ENCODE measurements at regions not wholly inside any gene's neighbourhood (a gene's known extent, or its start where the extent isn't known, plus 50 kb on each side); places are given as distances from the start of the nearest gene placed in this dataset.

DNA sequence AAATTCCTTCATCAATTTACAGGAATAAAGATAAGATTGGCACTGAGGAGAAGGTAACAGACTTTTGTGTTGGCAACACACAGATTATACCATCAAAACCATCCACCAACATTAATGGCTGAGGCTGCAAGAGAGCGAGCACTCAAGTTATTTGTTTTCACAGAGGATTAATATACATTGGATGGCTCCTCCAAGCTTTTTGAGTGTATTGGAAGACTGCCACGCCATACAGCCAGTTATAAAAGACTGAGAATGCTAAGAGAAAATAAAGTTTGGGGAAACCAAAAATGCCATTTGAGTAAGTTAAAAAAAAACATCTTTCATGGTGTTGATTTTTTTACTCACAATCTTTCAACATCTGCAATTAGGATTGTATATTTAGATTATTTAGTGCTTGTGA lies 973.8 kb upstream of the SLC35B3 start:
- TF ChIP-seq, protein P1, sequence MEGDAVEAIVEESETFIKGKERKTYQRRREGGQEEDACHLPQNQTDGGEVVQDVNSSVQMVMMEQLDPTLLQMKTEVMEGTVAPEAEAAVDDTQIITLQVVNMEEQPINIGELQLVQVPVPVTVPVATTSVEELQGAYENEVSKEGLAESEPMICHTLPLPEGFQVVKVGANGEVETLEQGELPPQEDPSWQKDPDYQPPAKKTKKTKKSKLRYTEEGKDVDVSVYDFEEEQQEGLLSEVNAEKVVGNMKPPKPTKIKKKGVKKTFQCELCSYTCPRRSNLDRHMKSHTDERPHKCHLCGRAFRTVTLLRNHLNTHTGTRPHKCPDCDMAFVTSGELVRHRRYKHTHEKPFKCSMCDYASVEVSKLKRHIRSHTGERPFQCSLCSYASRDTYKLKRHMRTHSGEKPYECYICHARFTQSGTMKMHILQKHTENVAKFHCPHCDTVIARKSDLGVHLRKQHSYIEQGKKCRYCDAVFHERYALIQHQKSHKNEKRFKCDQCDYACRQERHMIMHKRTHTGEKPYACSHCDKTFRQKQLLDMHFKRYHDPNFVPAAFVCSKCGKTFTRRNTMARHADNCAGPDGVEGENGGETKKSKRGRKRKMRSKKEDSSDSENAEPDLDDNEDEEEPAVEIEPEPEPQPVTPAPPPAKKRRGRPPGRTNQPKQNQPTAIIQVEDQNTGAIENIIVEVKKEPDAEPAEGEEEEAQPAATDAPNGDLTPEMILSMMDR (IDR thresholded peaks at IDR 0.05 in 8 of 11, conservative IDR thresholded peaks at IDR 0.05 in 3 of 11) = no peak
- TF ChIP-seq POLR2AphosphoS5 (IDR thresholded peaks at IDR 0.05) (no peak), POLR2A (IDR thresholded peaks at IDR 0.05) (no peak)

Measured in spleen (tissue), 7 donors.